Fibroblast of lung (primary cell): ENCODE measurements at regions not wholly inside any gene's neighbourhood (a gene's known extent, or its start where the extent isn't known, plus 50 kb on each side); places are given as distances from the start of the nearest gene placed in this dataset.

Source experiments
- EZH2 ChIP-seq: IDR thresholded peaks from 2 replicates; pipeline ENCODE4 v1.5.1; 2012; ENCODE audit warnings: low read length, control low read depth, mild to moderate bottlenecking; ENCODE audit errors: missing control alignments
- TF ChIP-seq, protein P1 (sequence below), 2 donors: IDR thresholded peaks in 1 of 2; conservative IDR thresholded peaks in 1 of 2; 1 replicate in 1 of 2; 2 replicates in 1 of 2; pipeline ENCODE4 v1.5.1; 2011 to 2012; ENCODE audit warnings: low read length in 2 of 2, control low read depth in 1 of 2, inconsistent platforms in 1 of 2, low read depth in 1 of 2, mild to moderate bottlenecking in 1 of 2

DNA sequence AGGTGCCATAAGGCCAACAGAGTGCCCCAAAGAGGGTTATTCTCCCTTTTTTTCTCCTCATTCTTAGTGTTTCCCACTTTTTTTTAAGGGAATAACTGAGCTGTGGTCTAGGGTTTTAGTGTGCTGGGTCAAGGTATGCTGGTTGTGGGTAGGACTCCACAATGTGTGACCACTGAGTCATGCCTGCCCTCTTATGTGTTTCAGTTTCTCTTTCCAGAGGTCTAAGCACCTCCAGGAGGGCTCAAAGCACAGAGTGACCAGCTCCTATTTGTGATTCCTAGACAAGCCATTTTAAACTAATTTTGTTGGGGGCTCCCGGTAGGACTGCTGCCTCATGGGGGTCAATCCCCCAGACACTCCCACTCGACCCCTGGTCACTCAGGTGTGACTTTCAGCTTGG is 80.5 kb upstream of the GC start:
- TF ChIP-seq, protein P1, sequence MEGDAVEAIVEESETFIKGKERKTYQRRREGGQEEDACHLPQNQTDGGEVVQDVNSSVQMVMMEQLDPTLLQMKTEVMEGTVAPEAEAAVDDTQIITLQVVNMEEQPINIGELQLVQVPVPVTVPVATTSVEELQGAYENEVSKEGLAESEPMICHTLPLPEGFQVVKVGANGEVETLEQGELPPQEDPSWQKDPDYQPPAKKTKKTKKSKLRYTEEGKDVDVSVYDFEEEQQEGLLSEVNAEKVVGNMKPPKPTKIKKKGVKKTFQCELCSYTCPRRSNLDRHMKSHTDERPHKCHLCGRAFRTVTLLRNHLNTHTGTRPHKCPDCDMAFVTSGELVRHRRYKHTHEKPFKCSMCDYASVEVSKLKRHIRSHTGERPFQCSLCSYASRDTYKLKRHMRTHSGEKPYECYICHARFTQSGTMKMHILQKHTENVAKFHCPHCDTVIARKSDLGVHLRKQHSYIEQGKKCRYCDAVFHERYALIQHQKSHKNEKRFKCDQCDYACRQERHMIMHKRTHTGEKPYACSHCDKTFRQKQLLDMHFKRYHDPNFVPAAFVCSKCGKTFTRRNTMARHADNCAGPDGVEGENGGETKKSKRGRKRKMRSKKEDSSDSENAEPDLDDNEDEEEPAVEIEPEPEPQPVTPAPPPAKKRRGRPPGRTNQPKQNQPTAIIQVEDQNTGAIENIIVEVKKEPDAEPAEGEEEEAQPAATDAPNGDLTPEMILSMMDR (conservative IDR thresholded peaks at IDR 0.05 in 1 of 2, IDR thresholded peaks at IDR 0.05 in 1 of 2; ENCODE audit: low read depth in 1 of 2, low read length in 2 of 2) = no peak
- TF ChIP-seq EZH2 = no peak
